Osteoblast (primary cell): ENCODE measurements at regions not wholly inside any gene's neighbourhood (a gene's known extent, or its start where the extent isn't known, plus 50 kb on each side); places are given as distances from the start of the nearest gene placed in this dataset.

Experiments
- DNase-seq: peaks from one replicate; pipeline ENCODE4 v3.0.0; 2011; ENCODE audit warnings: low spot score, mixed read lengths; ENCODE audit not compliant: insufficient read length; ENCODE audit errors: missing footprints
- H2AFZ ChIP-seq: 2 replicates; pipeline ENCODE4 v1.6.0; 2011; ENCODE audit warnings: mild to moderate bottlenecking, low read length
- H3K27ac ChIP-seq: 2 replicates; pipeline ENCODE4 v1.5.1; 2011; ENCODE audit warnings: mild to moderate bottlenecking, low read depth, low read length, moderate library complexity
- H3K27me3 ChIP-seq: 2 replicates; pipeline ENCODE4 v1.6.0; 2012; ENCODE audit warnings: mild to moderate bottlenecking, control low read depth, inconsistent platforms, low read length, moderate library complexity; ENCODE audit not compliant: insufficient read depth
- H3K36me3 ChIP-seq: 2 replicates; pipeline ENCODE4 v1.5.1; 2011; ENCODE audit warnings: mild to moderate bottlenecking, low read length, control low read depth, moderate library complexity; ENCODE audit not compliant: insufficient read depth
- H3K4me1 ChIP-seq: 2 replicates; pipeline ENCODE4 v1.5.1; 2011; ENCODE audit warnings: mild to moderate bottlenecking, low read length, control low read depth, moderate library complexity; ENCODE audit not compliant: insufficient read depth
- H3K4me2 ChIP-seq: 2 replicates; pipeline ENCODE4 v1.6.0; 2011; ENCODE audit warnings: mild to moderate bottlenecking, low read length; ENCODE audit not compliant: insufficient read depth
- H3K4me3 ChIP-seq: fragments of 200-600 bp; sonication (generic); 3 replicates; pipeline ENCODE4 v1.5.1; 2012; ENCODE audit warnings: mild to moderate bottlenecking, low read length, inconsistent platforms; ENCODE audit not compliant: insufficient read depth
- H3K79me2 ChIP-seq: 2 replicates; pipeline ENCODE4 v1.6.0; 2012; ENCODE audit warnings: mild to moderate bottlenecking, low read length, control low read depth, inconsistent platforms; ENCODE audit not compliant: insufficient read depth
- H3K9me3 ChIP-seq: 2 replicates; pipeline ENCODE4 v1.5.1; 2011; ENCODE audit warnings: low read depth, low read length, control low read depth
- H4K20me1 ChIP-seq: 2 replicates; pipeline ENCODE4 v1.6.0; 2012; ENCODE audit warnings: mild to moderate bottlenecking, low read length, control low read depth; ENCODE audit not compliant: insufficient read depth
- TF ChIP-seq, protein P1 (sequence below): IDR thresholded peaks from 2 replicates; pipeline ENCODE4 v1.5.1; 2011; ENCODE audit warnings: mild to moderate bottlenecking, low read depth, low read length, moderate library complexity; ENCODE audit errors: extremely low read depth

DNA sequence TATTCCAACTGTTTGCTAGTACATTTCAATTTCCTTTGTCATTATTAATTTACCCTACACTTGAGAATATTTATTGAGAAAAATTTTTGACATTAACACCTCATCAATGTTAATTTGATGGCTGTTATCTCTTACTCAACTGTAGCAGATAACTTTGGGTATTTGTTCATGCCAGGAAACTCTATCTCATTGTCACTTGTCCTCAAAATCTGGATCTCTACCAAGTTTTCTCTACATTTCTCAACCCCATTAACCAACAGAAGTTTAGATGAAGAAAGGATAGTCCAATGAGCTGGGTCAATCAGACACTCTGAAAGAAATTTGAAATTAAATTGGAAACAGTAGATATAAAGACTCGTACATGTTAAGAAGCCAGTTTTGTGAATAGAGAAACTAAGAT is 395.3 kb downstream of the TUSC1 start:
- H2AFZ ChIP-seq, result no peak overlapping the region
- DNase-seq, result no peak
- no peaks in the 10 kb centered on the region for H4K20me1 ChIP-seq
- H3K4me2 ChIP-seq, result no peak overlapping the region
- H3K9me3 ChIP-seq, result no peaks in the 10 kb centered on the region
- H3K4me1 ChIP-seq, result no peaks in the 10 kb centered on the region
- H3K27ac ChIP-seq, result no peak overlapping the region
- TF ChIP-seq, protein P1, sequence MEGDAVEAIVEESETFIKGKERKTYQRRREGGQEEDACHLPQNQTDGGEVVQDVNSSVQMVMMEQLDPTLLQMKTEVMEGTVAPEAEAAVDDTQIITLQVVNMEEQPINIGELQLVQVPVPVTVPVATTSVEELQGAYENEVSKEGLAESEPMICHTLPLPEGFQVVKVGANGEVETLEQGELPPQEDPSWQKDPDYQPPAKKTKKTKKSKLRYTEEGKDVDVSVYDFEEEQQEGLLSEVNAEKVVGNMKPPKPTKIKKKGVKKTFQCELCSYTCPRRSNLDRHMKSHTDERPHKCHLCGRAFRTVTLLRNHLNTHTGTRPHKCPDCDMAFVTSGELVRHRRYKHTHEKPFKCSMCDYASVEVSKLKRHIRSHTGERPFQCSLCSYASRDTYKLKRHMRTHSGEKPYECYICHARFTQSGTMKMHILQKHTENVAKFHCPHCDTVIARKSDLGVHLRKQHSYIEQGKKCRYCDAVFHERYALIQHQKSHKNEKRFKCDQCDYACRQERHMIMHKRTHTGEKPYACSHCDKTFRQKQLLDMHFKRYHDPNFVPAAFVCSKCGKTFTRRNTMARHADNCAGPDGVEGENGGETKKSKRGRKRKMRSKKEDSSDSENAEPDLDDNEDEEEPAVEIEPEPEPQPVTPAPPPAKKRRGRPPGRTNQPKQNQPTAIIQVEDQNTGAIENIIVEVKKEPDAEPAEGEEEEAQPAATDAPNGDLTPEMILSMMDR, result no peak
- no peaks in the 10 kb centered on the region for H3K36me3 ChIP-seq
- H3K27me3 ChIP-seq, result no peaks in the 10 kb centered on the region
- no peak overlapping the region for H3K4me3 ChIP-seq
- no peaks in the 10 kb centered on the region for H3K79me2 ChIP-seq

DNA sequence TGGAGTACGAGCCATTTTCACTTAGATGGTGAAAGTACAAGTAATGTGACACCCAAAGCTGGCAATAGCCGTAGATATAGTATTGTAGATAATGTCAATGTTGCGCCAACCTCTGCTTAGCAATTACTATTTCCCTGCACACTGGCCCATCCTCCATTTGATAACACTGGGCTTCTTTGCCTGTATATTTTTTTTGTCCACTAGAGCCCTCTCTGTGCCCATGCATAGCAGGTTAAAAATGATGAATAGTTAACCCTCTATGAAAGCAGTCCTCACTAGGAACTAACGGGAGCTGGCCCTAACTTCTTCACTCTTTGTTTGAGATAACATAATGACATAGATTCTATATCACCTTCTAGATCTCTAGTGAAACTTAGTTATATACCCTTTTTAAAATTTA is 416.8 kb downstream of the TUSC1 start:
- Histone ChIP-seq H3K79me2 (no peaks in the 10 kb centered on the region), H3K36me3 (no peaks in the 10 kb centered on the region), H3K27ac (no peak overlapping the region), H3K4me3 (no peak overlapping the region), H3K27me3 (no peaks in the 10 kb centered on the region), H3K9me3 (no peaks in the 10 kb centered on the region), H3K4me1 (no peaks in the 10 kb centered on the region), H3K4me2 (no peak overlapping the region), H4K20me1 (no peaks in the 10 kb centered on the region), H2AFZ (no peak overlapping the region)
- TF ChIP-seq, protein P1, result no peak
- DNase-seq, result no peak

DNA sequence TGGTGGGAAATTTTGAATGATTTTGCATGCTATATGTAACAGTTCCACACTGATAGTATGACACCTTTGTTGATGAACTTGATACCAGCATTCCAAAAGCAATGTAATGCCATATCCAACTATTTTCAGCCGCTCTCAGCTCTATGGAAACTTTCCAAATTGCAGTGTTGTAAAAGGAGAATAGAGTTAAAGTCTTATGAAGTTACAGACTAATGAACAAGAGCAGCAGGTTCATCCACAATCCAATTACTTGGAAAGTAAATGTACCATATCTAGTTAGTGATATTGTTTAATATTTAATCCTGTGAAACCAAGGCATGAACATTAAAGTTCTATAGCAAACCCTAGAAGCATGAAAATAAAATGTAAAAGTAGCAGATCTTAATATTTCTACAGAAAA is 418.2 kb downstream of the TUSC1 start:
- H3K27ac ChIP-seq, result no peak overlapping the region
- H3K4me3 ChIP-seq, result no peak overlapping the region
- TF ChIP-seq, protein P1, result no peak
- no peaks in the 10 kb centered on the region for H3K79me2 ChIP-seq
- no peaks in the 10 kb centered on the region for H3K9me3 ChIP-seq
- no peak overlapping the region for H3K4me2 ChIP-seq
- DNase-seq, result no peak
- H3K36me3 ChIP-seq, result no peaks in the 10 kb centered on the region
- no peak overlapping the region for H2AFZ ChIP-seq
- no peaks in the 10 kb centered on the region for H3K4me1 ChIP-seq
- no peaks in the 10 kb centered on the region for H3K27me3 ChIP-seq
- no peaks in the 10 kb centered on the region for H4K20me1 ChIP-seq

DNA sequence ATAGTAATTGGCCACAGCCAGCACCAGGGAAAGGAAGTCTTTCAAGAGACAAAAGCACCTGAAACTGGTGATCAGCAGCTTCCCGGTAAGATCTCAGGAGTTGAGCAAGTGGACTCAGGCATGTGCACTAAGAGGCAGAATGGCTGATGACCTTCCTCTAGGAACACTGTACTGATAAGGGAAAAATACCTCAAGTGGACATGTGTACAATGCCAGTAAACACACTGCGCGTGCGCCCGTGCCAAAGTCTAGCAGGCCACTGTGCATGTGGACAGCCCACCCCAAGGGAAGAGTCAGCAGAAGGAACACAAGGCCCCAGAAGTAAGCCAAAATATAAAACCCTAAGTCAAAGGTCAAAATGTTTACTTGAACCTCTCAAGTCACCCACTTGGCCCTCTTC is 423.0 kb downstream of the TUSC1 start:
- TF ChIP-seq, protein P1, result no peak
- no peak overlapping the region for H3K27ac ChIP-seq
- no peaks in the 10 kb centered on the region for H3K27me3 ChIP-seq
- no peak for DNase-seq
- no peaks in the 10 kb centered on the region for H3K9me3 ChIP-seq
- H3K4me2 ChIP-seq, result no peak overlapping the region
- no peak overlapping the region for H3K4me3 ChIP-seq
- no peaks in the 10 kb centered on the region for H3K4me1 ChIP-seq
- no peaks in the 10 kb centered on the region for H3K79me2 ChIP-seq
- H3K36me3 ChIP-seq, result no peaks in the 10 kb centered on the region
- no peak overlapping the region for H2AFZ ChIP-seq
- no peaks in the 10 kb centered on the region for H4K20me1 ChIP-seq
